Muscle of back (tissue), 3 donors: ENCODE measurements at regions not wholly inside any gene's neighbourhood (a gene's known extent, or its start where the extent isn't known, plus 50 kb on each side); places are given as distances from the start of the nearest gene placed in this dataset.

Experiments
- DNase-seq, 3 donors: peaks; one replicate each; pipeline versions ENCODE4 v3.0.0 to v3.0.0-alpha.2; 2013

- no peak for DNase-seq
Observed at GRCh38 chr4:10983885-10984640, 299.5 kb upstream of the CLNK start.

GRCh38 chr4:10983268-10983667 lies 298.7 kb upstream of the CLNK start:
- DNase-seq = no peak

DNA sequence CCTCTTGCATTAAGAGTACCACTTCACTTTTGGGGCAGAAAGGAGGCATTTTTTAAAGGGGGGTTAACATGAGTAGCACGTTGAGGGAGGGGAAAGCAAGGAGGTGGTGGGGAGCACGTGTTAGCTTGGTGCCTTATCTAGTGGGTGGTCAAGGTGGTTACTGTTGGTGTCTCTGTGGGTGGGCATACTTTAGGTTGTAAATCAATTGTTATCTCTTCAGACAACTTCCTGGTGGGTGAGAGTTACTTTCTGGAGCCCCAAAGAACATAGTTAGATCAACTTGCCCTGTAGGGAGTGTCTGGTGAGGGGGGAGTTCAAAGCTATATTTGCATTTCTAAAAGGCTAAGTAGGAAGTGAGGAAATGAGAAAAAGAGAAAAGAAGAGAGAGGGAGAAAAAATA lies 297.7 kb upstream of the CLNK start:
- DNase-seq = no peak

- peak in 2 of 3 donors; percentile 27 to 59 for DNase-seq
Observed at GRCh38 chr4:10981576-10981975, 297.0 kb upstream of the CLNK start.

- peak; percentile 48 to 85 (median 52) for DNase-seq
Observed at GRCh38 chr4:10981096-10981495, 296.5 kb upstream of the CLNK start.

DNA sequence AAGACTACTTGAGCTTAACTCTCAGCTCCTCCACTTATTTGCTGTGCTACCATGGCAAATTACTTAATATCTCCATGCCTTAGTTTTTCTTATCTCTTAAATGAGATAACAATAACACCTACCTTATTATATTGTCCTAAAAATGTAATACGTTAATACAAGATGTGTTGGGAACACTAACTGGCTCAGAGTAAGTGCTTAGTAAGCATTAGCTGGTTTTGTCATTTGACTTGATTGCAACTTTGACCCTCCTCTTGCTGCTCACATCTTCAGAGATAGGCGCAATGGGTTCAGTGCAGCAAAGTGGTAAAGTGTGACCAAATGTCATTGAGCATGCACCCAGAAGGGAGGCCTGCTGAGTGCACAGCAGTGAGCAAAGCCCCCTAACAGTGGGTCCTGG lies 294.5 kb upstream of the CLNK start:
- no peak for DNase-seq

- no peak for DNase-seq
Observed at GRCh38 chr4:10977534-10977933, 293.0 kb upstream of the CLNK start.

GRCh38 chr4:10974371-10974770 lies 289.8 kb upstream of the CLNK start:
- DNase-seq = no peak

GRCh38 chr4:10973686-10974085 lies 289.1 kb upstream of the CLNK start:
- no peak for DNase-seq

GRCh38 chr4:10971800-10972401 lies 287.3 kb upstream of the CLNK start:
- DNase-seq = no peak

- DNase-seq = no peak
Observed at GRCh38 chr4:10965196-10965595, 280.6 kb upstream of the CLNK start.

DNA sequence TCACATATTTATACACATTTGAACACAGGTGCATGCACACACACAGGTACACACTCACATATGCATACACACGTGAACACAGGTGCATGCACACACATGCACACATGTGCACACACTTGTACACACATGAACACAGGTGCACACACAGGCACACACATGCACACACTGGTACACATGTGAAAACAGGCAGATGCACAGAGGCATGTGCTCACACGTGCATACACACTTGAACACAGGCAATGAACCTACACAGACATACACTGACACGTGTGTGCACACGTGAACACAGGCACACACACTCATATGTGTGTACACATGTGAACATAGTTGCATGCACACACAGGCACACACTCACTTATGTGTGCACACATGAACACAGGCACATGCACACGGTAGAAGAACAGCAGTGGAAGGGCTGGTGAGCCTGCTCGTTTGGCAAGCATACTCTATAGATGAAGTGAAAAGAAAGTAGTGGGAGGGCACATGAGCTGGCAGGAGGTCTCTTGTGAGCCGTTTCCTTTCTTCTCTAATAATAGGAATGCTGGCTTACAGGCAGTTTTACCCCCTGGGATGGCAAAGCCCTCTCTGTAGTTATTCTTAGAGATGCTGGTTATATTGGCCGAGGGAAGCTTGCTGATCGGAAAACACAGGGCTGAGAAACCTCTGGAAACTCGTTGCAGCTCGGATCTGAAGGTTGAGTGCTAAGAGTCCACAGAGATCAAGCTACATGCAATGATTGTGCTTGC lies 279.6 kb upstream of the CLNK start:
- no peak for DNase-seq

- DNase-seq = peak; percentile 42 to 76 (median 45)
Observed at GRCh38 chr4:10963241-10963640, 278.7 kb upstream of the CLNK start.

GRCh38 chr4:10962246-10962645 lies 277.7 kb upstream of the CLNK start:
- no peak for DNase-seq

DNA sequence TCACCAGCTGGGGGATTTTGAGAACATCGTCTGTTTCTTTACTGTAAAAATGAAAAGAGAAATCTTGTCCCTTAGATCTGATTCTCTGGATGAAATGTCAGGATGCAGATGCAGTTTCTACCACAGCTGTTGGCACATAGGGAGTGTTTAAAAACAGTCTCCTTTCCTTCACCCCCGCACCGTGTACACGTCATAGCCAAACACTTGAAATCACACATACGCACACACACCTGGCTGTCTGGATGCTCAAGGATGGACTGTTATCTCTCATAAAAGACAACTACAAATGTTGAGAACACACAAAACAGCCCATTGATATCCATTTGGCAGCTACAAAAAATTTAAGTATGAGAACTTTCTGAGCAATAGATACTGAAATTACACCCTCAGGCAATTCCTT lies 275.8 kb upstream of the CLNK start:
- peak in 1 of 3 donors; percentile 21 for DNase-seq

GRCh38 chr4:10959586-10959985 lies 275.0 kb upstream of the CLNK start:
- DNase-seq = peak; percentile 43 to 67 (median 57)

DNA sequence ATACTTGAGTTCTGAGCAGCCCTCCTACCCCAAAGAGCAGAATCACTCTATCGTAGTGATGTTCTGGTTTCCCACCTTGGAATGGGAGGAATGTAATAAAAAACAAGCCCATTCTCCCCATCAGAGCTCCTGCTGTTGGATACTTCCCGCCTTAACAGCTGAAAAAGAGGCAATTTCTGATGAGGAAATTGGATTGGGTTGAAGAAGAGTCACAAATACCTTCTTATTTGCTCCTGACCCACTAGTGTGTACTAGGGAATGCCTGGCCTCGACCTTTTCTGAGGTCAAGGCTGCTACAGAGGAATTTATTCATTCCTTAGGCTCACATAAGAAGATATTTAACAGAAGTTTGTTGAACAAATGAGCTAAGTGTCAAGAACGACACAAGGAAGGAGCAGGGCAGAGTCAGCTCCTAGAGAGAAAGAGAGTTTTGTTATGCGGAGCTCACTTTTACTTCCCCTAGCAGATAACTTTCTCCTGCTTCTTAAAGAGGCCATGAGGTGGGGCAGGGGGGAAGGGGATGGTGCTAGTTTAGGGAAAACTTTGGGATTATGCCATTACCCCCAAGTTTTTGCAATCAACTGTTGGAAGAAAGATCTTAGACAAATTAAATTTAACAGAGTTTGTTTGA lies 273.8 kb upstream of the CLNK start:
- no peak for DNase-seq

DNA sequence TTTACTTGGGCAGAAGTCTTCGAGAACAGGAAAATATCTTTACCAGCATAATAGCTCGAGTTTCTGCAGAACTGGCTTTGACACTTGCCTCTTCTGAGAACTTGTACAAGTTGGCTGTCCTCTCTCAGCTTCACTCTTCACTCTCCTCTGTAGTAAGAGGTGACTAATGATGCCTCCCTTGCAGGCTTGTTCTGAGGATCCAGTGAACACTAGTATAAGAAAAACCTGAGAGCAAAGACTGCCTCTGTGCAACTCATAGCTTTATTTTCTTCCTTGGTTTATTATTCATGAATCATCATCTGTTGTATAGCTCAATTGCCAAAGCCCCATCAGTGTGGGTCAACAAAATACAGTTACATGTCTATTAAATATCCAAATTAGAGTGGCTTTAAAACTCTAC lies 266.7 kb upstream of the CLNK start:
- no peak for DNase-seq

- no peak for DNase-seq
Observed at GRCh38 chr4:10949039-10949733, 264.6 kb upstream of the CLNK start.

DNA sequence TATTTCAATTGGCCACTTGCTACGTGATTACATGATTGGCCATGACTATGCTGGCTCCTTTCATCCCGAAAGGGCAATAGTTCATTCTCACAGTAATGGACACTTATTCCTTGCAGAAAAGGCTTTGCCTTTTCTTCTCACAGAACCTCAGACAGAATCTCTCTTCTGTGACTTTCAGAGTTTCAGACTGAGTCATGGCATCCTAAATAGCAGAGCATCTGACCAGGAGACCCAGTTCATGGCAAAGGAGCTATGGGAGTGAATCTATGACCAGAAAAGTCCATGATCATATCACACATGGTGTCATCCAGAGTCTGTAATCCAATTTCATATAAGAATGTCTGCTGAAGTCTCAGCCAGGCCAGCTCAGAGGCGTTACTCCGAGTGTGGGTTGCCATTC lies 263.3 kb upstream of the CLNK start:
- DNase-seq = no peak

GRCh38 chr4:10944321-10944720 lies 259.8 kb upstream of the CLNK start:
- DNase-seq = no peak

DNA sequence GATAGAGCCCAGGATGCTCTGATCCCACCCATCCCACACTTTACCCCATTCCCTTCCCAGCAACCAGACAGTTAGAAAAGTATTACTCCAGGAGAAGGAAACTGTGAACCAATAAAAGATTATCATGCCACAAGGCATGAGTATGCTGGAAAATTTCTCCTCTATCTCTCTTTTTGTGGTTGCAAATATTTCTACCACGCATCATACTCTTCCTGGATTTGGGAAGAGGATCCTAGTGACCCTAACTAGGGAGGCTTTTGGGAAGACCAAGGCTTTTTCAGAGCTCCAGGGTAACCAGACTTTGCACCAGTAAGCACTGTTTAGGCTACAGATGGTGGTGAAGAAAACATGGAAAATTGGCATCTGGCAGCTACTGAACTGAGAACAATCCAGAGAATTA lies 257.6 kb upstream of the CLNK start:
- DNase-seq = no peak
